ENCODE measurements at regions not wholly inside any gene's neighbourhood (a gene's known extent, or its start where the extent isn't known, plus 50 kb on each side); places are given as distances from the start of the nearest gene placed in this dataset.

DNA sequence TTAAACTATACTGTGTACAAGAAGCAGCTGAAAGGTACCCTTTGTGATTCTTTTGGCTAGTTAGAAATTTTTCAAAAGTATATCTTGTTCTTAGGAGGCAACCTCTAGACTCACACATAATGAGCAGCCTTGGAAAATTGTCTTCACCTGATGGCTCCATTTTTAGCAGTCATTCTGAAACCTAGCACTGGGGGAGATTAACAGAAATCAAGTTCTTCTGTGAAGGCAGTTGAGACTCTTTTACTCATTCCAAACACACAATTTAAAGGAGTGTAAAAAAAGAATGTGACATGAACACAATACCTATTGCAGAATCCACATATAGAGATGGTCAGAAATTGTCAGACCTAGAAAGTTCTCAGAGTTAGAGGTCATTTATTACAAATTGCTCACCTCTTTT lies 197.7 kb downstream of the UBE2E3 start:
- Mint-ChIP-seq H3K27ac (no peak overlapping the region), H3K4me1 (peaks cover 3% of the 10 kb centered on the region), H3K9me3 (no peaks in the 10 kb centered on the region), H3K4me3 (no peak overlapping the region), H3K27me3 (no peaks in the 10 kb centered on the region), H3K36me3 (ENCODE audit: low read depth) (no peaks in the 10 kb centered on the region)
- ChIA-PET POLR2A (no interaction called here), CTCF (interaction anchor here (0.7 to 2.0 kb wide), 5 partner anchors 8 to 537 kb away, joined by 3 to 11 read pairs (median 4); partner anchors contain the start of gene ITGA4)
- DNase-seq = no peak
- TF ChIP-seq, protein P1, sequence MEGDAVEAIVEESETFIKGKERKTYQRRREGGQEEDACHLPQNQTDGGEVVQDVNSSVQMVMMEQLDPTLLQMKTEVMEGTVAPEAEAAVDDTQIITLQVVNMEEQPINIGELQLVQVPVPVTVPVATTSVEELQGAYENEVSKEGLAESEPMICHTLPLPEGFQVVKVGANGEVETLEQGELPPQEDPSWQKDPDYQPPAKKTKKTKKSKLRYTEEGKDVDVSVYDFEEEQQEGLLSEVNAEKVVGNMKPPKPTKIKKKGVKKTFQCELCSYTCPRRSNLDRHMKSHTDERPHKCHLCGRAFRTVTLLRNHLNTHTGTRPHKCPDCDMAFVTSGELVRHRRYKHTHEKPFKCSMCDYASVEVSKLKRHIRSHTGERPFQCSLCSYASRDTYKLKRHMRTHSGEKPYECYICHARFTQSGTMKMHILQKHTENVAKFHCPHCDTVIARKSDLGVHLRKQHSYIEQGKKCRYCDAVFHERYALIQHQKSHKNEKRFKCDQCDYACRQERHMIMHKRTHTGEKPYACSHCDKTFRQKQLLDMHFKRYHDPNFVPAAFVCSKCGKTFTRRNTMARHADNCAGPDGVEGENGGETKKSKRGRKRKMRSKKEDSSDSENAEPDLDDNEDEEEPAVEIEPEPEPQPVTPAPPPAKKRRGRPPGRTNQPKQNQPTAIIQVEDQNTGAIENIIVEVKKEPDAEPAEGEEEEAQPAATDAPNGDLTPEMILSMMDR (IDR thresholded peaks at IDR 0.05) = no peak
- intact Hi-C loops (cut with micrococcal nuclease) = loop anchor here (2.0 to 5.0 kb wide), 2 partner anchors 56 to 279 kb away; partner anchors contain the start of gene ITGA4
- no peak for ATAC-seq (ENCODE audit: low read depth)

DNA sequence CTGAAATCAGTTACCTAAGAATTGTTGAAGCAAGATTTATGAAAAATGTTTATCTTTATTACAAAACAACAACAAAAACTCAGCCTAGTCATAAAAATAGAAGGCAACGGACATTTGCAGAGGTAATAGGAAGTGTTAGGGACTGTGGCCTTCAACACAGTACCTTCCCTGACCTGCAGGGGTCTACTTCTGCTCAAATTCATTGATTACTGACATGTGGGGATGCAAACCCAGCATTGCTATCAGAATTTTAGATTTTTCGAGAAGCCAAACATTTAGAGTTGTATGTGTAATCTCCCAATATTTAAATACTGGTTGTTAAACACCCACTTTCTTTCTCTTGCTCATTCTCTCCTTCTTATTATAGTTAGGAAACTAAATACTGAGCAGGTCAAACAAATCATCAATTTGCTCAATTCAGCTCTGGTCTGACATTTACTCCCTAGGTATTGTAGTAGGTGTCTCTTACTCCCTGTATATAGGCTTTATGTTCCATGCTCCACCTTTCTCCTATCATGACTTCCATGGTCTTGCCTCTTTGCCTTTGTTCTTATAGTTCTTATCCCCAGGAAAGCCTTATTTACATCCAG lies 198.5 kb downstream of the UBE2E3 start:
- TF ChIP-seq, protein P1 (IDR thresholded peaks at IDR 0.05) = peak; percentile 42
- H3K36me3 Mint-ChIP-seq (ENCODE audit: low read depth) = no peaks in the 10 kb centered on the region
- ChIA-PET POLR2A (no interaction called here), CTCF (interaction anchor here (0.7 to 2.0 kb wide), 6 partner anchors 9 to 536 kb away, joined by 3 to 11 read pairs (median 4); partner anchors contain the start of gene ITGA4)
- ATAC-seq (ENCODE audit: low read depth) (peak; percentile 82), DNase-seq (no peak)
- no peak overlapping the region for H3K4me3 Mint-ChIP-seq
- intact Hi-C loops (cut with micrococcal nuclease) = loop anchor here (2.0 to 5.0 kb wide), 2 partner anchors 57 to 278 kb away; partner anchors contain the start of gene ITGA4
- H3K27ac Mint-ChIP-seq = no peak overlapping the region
- no peaks in the 10 kb centered on the region for H3K9me3 Mint-ChIP-seq
- H3K4me1 Mint-ChIP-seq = peaks cover 7% of the 10 kb centered on the region
- no peaks in the 10 kb centered on the region for H3K27me3 Mint-ChIP-seq

DNA sequence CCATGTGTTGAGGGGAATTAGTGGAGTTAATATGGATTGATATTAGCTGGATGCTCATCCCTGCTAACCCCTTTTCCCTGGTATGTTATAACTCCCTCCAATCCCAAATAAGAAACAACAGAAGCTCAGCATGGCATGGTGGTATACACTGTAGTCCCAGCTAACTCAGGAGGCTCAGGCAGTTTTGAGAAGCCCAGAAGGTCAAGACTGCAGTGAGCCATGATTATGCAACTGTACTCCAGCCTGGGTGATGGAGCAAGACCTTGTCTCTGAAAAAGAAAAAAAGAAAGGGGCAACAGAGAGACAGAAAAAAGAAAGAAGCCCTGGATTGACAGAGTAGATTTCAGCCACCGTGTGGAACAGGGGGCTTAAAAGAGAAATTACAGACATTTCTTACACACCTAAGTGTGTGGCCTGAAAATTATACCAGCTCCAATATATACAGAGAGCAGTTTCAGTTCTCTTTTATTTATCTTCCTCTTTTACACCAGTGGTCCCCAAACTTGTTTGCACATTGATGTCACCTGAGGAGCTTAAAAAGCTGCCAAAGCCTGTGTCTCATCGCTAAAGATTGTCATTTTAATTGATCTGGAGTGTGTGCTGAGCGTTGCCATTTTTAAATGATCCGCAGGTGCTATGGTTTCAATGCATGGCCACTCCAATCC lies 203.6 kb downstream of the UBE2E3 start:
- intact Hi-C loops (cut with micrococcal nuclease) = loop anchor here (2.0 kb wide), 1 partner anchor 121 kb away; no protein-coding TSS in a partner anchor
- Mint-ChIP-seq H3K27me3 (no peaks in the 10 kb centered on the region), H3K27ac (peak overlapping the region; percentile 38), H3K36me3 (ENCODE audit: low read depth) (no peaks in the 10 kb centered on the region), H3K4me3 (no peak overlapping the region), H3K4me1 (peaks cover 18% of the 10 kb centered on the region), H3K9me3 (no peaks in the 10 kb centered on the region)
- ATAC-seq (ENCODE audit: low read depth) (peak; percentile 94), DNase-seq (no peak)
- ChIA-PET POLR2A (interaction anchor here (0.6 to 1.5 kb wide), 3 partner anchors 92 to 273 kb away, joined by 3 to 6 read pairs (median 3); partner anchors contain the start of genes ITGA4 and UBE2E3), CTCF (interaction anchor here (1.4 to 1.6 kb wide), 2 partner anchors 120 to 273 kb away, joined by 5 to 6 read pairs; partner anchors contain the start of gene ITGA4)
- TF ChIP-seq, protein P1 (IDR thresholded peaks at IDR 0.05) = no peak

DNA sequence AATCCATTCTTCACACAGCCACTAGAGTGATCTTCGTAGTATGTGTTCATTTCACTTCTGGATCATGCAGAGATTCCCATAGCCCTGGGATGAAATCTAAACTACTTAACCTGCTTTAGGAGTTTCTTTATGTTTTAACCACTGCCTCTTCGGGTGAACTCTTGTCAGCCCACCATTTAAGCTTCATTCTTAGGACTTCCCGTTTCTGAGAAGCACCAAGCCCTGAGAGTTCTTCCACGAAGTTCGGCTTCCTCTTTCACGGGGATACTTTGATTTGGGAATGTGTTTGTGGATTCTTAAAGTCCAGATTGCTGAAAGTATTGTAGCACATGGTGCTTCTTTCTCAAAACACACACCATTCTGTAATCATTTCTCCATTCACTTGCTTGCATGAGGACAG lies 205.0 kb downstream of the UBE2E3 start:
- Mint-ChIP-seq H3K36me3 (ENCODE audit: low read depth) (no peaks in the 10 kb centered on the region), H3K9me3 (no peaks in the 10 kb centered on the region), H3K4me3 (no peak overlapping the region), H3K27me3 (no peaks in the 10 kb centered on the region), H3K4me1 (peaks cover 18% of the 10 kb centered on the region), H3K27ac (no peak overlapping the region)
- CTCF ChIA-PET = no interaction called here
- DNase-seq = no peak
- TF ChIP-seq, protein P1 (IDR thresholded peaks at IDR 0.05) = no peak
- POLR2A ChIA-PET = no interaction called here
- no peak for ATAC-seq (ENCODE audit: low read depth)
- intact Hi-C loops (cut with micrococcal nuclease) = loop anchor here (2.0 to 5.0 kb wide), 2 partner anchors 47 to 119 kb away; no protein-coding TSS in a partner anchor

DNA sequence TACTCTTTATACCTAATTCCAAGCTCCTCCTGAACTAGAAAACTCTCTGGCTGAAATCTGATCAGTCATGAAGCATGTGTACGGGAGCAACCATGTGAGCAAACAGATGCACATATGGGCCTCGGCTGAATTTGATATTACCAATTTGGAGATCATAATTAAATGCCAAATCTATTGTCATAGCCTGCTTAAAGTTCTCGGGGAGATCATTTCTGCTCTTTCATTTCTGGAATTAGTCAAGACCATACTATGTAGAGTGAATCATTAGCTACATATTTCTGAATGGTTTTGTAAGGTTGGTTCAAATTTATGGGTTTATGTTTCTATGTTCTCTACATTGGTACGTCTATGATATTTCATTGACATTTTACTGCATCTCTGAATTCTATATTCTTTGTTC lies 205.5 kb downstream of the UBE2E3 start:
- TF ChIP-seq, protein P1 (IDR thresholded peaks at IDR 0.05) = no peak
- ChIA-PET CTCF (no interaction called here), POLR2A (no interaction called here)
- H3K36me3 Mint-ChIP-seq (ENCODE audit: low read depth) = no peaks in the 10 kb centered on the region
- intact Hi-C loops (cut with micrococcal nuclease) = loop anchor here (2.0 to 5.0 kb wide), 2 partner anchors 46 to 119 kb away; no protein-coding TSS in a partner anchor
- no peak for ATAC-seq (ENCODE audit: low read depth)
- H3K9me3 Mint-ChIP-seq = no peaks in the 10 kb centered on the region
- H3K27me3 Mint-ChIP-seq = no peaks in the 10 kb centered on the region
- DNase-seq = no peak
- no peak overlapping the region for H3K4me3 Mint-ChIP-seq
- H3K4me1 Mint-ChIP-seq = peaks cover 18% of the 10 kb centered on the region
- H3K27ac Mint-ChIP-seq = no peak overlapping the region
